ENCODE measurements at regions not wholly inside any gene's neighbourhood (a gene's known extent, or its start where the extent isn't known, plus 50 kb on each side); places are given as distances from the start of the nearest gene placed in this dataset.

DNA sequence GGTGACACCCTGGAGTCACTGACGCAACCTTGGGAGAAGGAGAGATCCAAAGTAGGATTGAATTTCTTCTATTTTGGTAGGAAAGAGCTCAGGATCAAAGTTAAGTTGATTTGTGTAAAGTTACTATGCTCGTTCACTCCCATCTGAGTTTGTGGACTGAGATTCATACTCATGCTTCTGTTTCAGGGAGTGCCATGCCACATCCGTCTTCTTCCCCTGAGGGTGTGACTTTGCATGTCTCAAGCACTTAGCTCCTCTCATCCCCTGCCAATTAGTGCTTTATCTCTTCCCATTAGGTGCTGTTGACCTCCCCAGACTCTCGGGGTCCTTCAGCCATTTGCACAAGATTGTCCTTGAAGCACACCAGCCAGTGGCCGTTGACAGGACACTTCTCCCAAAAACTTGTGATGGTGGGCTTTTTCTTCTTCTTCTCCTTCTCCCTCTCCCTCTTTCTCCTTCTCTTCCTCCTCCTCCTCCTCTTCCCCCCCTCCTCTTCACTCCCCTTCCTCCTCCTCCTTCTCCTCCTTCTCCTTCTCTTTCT, 232.2 kb upstream of the KLF4 start:
- no peaks in the 10 kb centered on the region for H3K27me3 ChIP-seq
- H3K27ac ChIP-seq: no peak overlapping the region
- no peaks in the 10 kb centered on the region for H3K9me3 ChIP-seq
- no peaks in the 10 kb centered on the region for H3K36me3 ChIP-seq
- H3K4me3 ChIP-seq: no peak overlapping the region
- no peak for TF ChIP-seq EP300 (IDR thresholded peaks at IDR 0.05)
- TF ChIP-seq, protein P1, sequence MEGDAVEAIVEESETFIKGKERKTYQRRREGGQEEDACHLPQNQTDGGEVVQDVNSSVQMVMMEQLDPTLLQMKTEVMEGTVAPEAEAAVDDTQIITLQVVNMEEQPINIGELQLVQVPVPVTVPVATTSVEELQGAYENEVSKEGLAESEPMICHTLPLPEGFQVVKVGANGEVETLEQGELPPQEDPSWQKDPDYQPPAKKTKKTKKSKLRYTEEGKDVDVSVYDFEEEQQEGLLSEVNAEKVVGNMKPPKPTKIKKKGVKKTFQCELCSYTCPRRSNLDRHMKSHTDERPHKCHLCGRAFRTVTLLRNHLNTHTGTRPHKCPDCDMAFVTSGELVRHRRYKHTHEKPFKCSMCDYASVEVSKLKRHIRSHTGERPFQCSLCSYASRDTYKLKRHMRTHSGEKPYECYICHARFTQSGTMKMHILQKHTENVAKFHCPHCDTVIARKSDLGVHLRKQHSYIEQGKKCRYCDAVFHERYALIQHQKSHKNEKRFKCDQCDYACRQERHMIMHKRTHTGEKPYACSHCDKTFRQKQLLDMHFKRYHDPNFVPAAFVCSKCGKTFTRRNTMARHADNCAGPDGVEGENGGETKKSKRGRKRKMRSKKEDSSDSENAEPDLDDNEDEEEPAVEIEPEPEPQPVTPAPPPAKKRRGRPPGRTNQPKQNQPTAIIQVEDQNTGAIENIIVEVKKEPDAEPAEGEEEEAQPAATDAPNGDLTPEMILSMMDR (IDR thresholded peaks at IDR 0.05): no peak
- no peaks in the 10 kb centered on the region for H3K4me1 ChIP-seq
- DNase-seq: no peak
- intact Hi-C loops (cut with DNase I): no loop called here
- WGBS, 2 donors: 61 to 78% methylated on average over 5 of the region's 5 CpGs

DNA sequence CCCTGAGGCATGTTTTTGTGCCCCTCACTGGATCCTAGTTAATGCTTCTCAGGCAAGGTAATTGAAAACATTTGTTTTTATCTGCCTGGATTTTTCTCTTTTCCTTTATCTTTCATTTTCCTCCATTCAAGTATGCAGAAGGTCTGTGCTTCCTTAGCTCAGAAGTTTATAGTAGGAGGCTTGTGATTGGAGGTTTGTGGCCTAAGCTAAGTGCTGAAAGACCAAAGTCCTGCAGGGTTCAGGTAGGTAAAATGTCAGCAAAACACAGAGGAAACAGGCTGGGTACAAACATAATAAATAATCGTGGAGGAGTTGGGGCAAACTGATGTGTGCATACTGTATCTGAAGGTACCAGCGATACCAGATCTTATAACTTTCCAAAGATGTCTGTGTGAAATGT, 230.9 kb upstream of the KLF4 start:
- TF ChIP-seq EP300 (IDR thresholded peaks at IDR 0.05) (no peak), POLR2AphosphoS5 (IDR thresholded peaks at IDR 0.05) (no peak), POLR2A (IDR thresholded peaks at IDR 0.05) (no peak)
- TF ChIP-seq, protein P1 (IDR thresholded peaks at IDR 0.05): no peak
- WGBS, 2 donors: 17 to 74% methylated on average over 2 of the region's 2 CpGs
- no peaks in the 10 kb centered on the region for H3K36me3 ChIP-seq
- intact Hi-C loops (cut with DNase I): no loop called here
- DNase-seq: no peak
- H3K27me3 ChIP-seq: no peaks in the 10 kb centered on the region
- no peak overlapping the region for H3K4me3 ChIP-seq
- no peaks in the 10 kb centered on the region for H3K4me1 ChIP-seq
- H3K27ac ChIP-seq: no peak overlapping the region
- no peaks in the 10 kb centered on the region for H3K9me3 ChIP-seq

DNA sequence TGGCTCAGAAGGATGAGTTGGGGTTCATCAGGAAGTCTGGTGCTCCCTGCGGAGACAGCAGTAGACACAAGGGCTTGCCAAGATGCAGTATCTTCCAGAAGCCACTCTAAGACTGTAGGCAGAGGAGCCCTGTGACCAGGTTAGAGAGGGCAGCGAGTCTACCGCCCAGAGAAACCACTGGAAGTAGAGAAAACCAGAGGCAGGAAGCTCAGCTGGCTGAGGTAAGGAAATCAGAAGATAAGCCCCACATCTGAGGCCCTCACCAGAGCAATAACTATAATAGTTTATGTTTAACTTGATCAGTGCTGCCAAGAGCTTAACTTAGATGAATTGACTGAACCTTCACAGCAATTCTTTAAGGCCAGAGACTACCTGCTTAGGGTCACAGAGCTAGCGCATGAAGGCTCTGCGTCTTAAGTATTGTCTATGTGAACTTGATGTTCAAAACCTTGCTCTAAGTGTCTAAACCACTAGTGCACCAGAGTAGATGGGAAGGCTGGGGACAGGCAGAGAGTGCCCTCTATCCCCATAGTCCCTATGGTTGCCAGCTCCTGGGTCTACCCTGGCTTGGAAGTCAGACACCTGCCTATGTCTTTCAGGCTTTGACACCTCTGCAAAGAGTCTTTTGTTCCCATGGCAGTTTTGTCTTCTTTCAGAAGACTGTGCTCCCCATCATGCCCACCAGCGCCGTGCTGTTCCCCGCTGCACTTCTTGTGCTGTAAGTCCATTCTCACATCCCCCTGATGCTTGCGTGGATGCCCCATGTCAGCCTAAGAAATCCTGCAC, 228.2 kb upstream of the KLF4 start:
- no peak overlapping the region for H3K27ac ChIP-seq
- intact Hi-C loops (cut with DNase I): no loop called here

DNA sequence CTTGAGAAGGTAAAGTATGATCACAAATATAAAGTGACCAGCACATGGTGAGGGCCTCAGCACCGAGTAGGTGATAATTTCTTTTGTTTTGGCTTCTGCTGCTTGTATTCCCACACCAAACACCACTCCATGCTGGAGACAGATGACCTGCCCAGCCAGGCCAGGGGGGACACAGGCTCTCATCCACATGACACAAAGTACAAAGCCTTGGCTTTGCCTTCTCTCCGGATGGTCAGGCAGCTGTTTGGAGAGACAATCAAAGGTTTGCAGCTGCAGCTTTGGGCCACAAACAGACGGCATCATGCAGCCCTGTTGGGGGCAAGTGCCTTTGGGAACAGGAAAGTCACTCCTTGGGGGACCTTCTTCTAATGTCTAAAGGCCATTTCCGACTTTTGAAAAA, 226.2 kb upstream of the KLF4 start:
- DNase-seq: no peak
- Histone ChIP-seq H3K27ac (no peak overlapping the region), H3K4me1 (peaks cover 0 to 9% (median 4%) of the 10 kb centered on the region in 4 donors), H3K9me3 (no peaks in the 10 kb centered on the region), H3K4me3 (no peak overlapping the region), H3K27me3 (no peaks in the 10 kb centered on the region), H3K36me3 (no peaks in the 10 kb centered on the region)
- TF ChIP-seq POLR2AphosphoS5 (IDR thresholded peaks at IDR 0.05) (no peak), POLR2A (IDR thresholded peaks at IDR 0.05) (no peak), EP300 (IDR thresholded peaks at IDR 0.05) (no peak)
- TF ChIP-seq, protein P1 (IDR thresholded peaks at IDR 0.05): no peak
- intact Hi-C loops (cut with DNase I): no loop called here
- 80 to 82% methylated on average over 4 of the region's 4 CpGs for WGBS, 2 donors

More for the DNA sequence above, 228.2 kb upstream of the KLF4 start:
- Histone ChIP-seq H3K27me3 (no peaks in the 10 kb centered on the region), H3K9me3 (no peaks in the 10 kb centered on the region), H3K36me3 (no peaks in the 10 kb centered on the region), H3K4me1 (no peaks in the 10 kb centered on the region), H3K4me3 (no peak overlapping the region)
- WGBS, 2 donors: 50 to 71% methylated on average over 9 of the region's 9 CpGs
- no peak for DNase-seq
- TF ChIP-seq EP300 (IDR thresholded peaks at IDR 0.05): no peak
- TF ChIP-seq POLR2AphosphoS5 (IDR thresholded peaks at IDR 0.05): no peak
- TF ChIP-seq, protein P1 (IDR thresholded peaks at IDR 0.05): no peak
- no peak for TF ChIP-seq POLR2A (IDR thresholded peaks at IDR 0.05)
